Breast epithelium (tissue), 4 donors: ENCODE measurements at regions not wholly inside any gene's neighbourhood (a gene's known extent, or its start where the extent isn't known, plus 50 kb on each side); places are given as distances from the start of the nearest gene placed in this dataset.

Experiments used
- DNase-seq, 2 donors: peaks; one replicate each; pipeline ENCODE4 v3.0.0-alpha.2; 2019; ENCODE audit warnings: low spot score in 2 of 2
- H3K27ac ChIP-seq, 2 donors: fragments of 200-600 bp; sonication (generic) in 1 of 2; one replicate each; pipeline ENCODE4 v1.5.1; 2016 to 2019; ENCODE audit warnings: mild to moderate bottlenecking in 1 of 2
- H3K27me3 ChIP-seq, 2 donors: fragments of 200-600 bp; sonication (generic) in 1 of 2; one replicate each; pipeline versions ENCODE4 v1.5.1 to v1.6.0; 2017 to 2019; ENCODE audit warnings: control low read depth in 1 of 2, mild to moderate bottlenecking in 1 of 2
- H3K36me3 ChIP-seq: fragments of 200-600 bp; one replicate; pipeline ENCODE4 v1.5.1; 2019
- H3K4me1 ChIP-seq, 2 donors: fragments of 200-600 bp; sonication (generic); one replicate each; pipeline ENCODE4 v1.5.1; 2016 to 2019; ENCODE audit warnings: control low read depth in 1 of 2
- H3K4me3 ChIP-seq, 3 donors: fragments of 200-600 bp; sonication (generic); 1 replicate in 2 of 3; 2 replicates in 1 of 3; pipeline ENCODE4 v1.5.1; 2016 to 2019; ENCODE audit warnings: mild to moderate bottlenecking in 3 of 3, moderate library complexity in 2 of 3
- H3K9me3 ChIP-seq, 2 donors: fragments of 200-600 bp; sonication (generic) in 1 of 2; one replicate each; pipeline ENCODE4 v1.5.1; 2016 to 2019; ENCODE audit warnings: control low read depth in 1 of 2
- CTCF ChIP-seq, 3 donors: fragments of 450-650 bp; IDR thresholded peaks; one replicate each; pipeline ENCODE4 v1.5.1; 2016 to 2017; ENCODE audit warnings: antibody characterized with exemption in 3 of 3, mild to moderate bottlenecking in 3 of 3, moderate library complexity in 3 of 3
- POLR2A ChIP-seq: fragments of 450-650 bp; IDR thresholded peaks from one replicate; pipeline ENCODE4 v1.6.1; 2016; ENCODE audit warnings: antibody characterized with exemption, mild to moderate bottlenecking, moderate library complexity
- POLR2AphosphoS5 ChIP-seq, 3 donors: sonication (generic); formaldehyde crosslinking; IDR thresholded peaks; one replicate each; pipeline ENCODE4 v1.6.1; 2017; ENCODE audit warnings: antibody characterized with exemption in 3 of 3
- intact Hi-C: fragments of 100-400 bp; cut with DNase I; formaldehyde crosslinking; loops from one replicate; pipeline ENCODE4 v1.15.1; 2023; ENCODE audit warnings: low total_unique reads

GRCh38 chr4:134665429-134665828 lies 463.8 kb upstream of the PABPC4L start:
- Histone ChIP-seq H3K36me3 (no peaks in the 10 kb centered on the region), H3K27me3 (no peaks in the 10 kb centered on the region), H3K4me1 (no peaks in the 10 kb centered on the region), H3K4me3 (no peak overlapping the region), H3K9me3 (peaks cover 0 to 3% of the 10 kb centered on the region in 2 donors), H3K27ac (no peak overlapping the region)
- TF ChIP-seq CTCF (IDR thresholded peaks at IDR 0.05): no peak
- no peak for TF ChIP-seq POLR2AphosphoS5 (IDR thresholded peaks at IDR 0.05)
- no peak for TF ChIP-seq POLR2A
- DNase-seq: no peak
- intact Hi-C loops: no loop called here

DNA sequence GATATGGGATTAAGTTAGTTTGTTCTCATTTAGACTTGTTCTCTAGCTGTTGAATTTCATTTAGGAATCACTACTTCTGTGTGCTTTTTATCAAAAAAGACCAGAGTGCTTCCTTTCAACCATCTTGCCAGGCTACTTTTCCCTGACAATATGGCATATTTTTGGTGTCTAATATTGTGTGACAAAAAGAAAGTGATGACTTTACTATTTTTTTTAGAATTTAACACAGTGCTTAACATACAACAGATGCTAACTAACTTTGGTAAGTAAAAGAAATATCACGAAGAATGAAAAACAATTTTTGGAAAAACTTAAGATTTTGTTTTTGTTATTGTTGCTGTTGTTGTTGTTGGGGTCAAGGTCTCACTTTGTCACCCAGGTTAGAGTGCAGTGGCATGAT lies 462.2 kb upstream of the PABPC4L start:
- TF ChIP-seq POLR2A: no peak
- TF ChIP-seq CTCF (IDR thresholded peaks at IDR 0.05): no peak
- TF ChIP-seq POLR2AphosphoS5 (IDR thresholded peaks at IDR 0.05): no peak
- Histone ChIP-seq H3K36me3 (no peaks in the 10 kb centered on the region), H3K27me3 (no peaks in the 10 kb centered on the region), H3K4me3 (no peak overlapping the region), H3K9me3 (peaks cover 0 to 3% of the 10 kb centered on the region in 2 donors), H3K4me1 (no peaks in the 10 kb centered on the region), H3K27ac (no peak overlapping the region)
- DNase-seq: no peak
- intact Hi-C loops: no loop called here

DNA sequence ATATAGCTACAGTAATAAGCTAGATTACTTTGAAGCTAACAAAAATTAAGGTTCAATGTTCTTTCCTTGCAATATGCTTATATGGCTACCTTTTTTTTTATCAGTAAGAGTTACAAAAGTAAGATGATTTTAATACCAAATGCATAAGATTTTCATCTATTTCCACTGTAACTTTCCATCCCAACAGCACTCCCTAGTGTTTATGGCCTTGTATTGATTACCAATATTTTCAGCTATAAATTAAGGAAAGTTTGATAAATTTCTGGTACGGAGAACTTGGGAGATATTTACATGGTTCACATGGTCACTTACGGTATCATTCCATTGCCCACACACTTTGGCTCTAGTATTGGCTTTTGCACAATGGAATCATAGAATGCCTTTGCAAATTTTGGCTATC lies 448.9 kb upstream of the PABPC4L start:
- no peaks in the 10 kb centered on the region for H3K27me3 ChIP-seq
- H3K4me1 ChIP-seq: no peaks in the 10 kb centered on the region
- no peak for DNase-seq
- no peak overlapping the region for H3K4me3 ChIP-seq
- H3K27ac ChIP-seq: no peak overlapping the region
- TF ChIP-seq POLR2A (no peak), POLR2AphosphoS5 (IDR thresholded peaks at IDR 0.05) (no peak), CTCF (IDR thresholded peaks at IDR 0.05) (no peak)
- intact Hi-C loops: no loop called here
- no peaks in the 10 kb centered on the region for H3K9me3 ChIP-seq
- no peaks in the 10 kb centered on the region for H3K36me3 ChIP-seq

- DNase-seq: no peak
- no peaks in the 10 kb centered on the region for H3K36me3 ChIP-seq
- no peak overlapping the region for H3K4me3 ChIP-seq
- intact Hi-C loops: no loop called here
- no peaks in the 10 kb centered on the region for H3K27me3 ChIP-seq
- no peaks in the 10 kb centered on the region for H3K4me1 ChIP-seq
- H3K27ac ChIP-seq: no peak overlapping the region
- no peak for TF ChIP-seq CTCF (IDR thresholded peaks at IDR 0.05)
- TF ChIP-seq POLR2A: no peak
- TF ChIP-seq POLR2AphosphoS5 (IDR thresholded peaks at IDR 0.05): no peak
- H3K9me3 ChIP-seq: no peaks in the 10 kb centered on the region
These were observed 444.2 kb upstream of the PABPC4L start for GRCh38 chr4:134645778-134646177.

- intact Hi-C loops: no loop called here
- no peak overlapping the region for H3K4me3 ChIP-seq
- no peaks in the 10 kb centered on the region for H3K4me1 ChIP-seq
- TF ChIP-seq POLR2AphosphoS5 (IDR thresholded peaks at IDR 0.05) (no peak), CTCF (IDR thresholded peaks at IDR 0.05) (no peak), POLR2A (no peak)
- H3K9me3 ChIP-seq: no peaks in the 10 kb centered on the region
- H3K27ac ChIP-seq: no peak overlapping the region
- H3K36me3 ChIP-seq: no peaks in the 10 kb centered on the region
- DNase-seq: no peak
- H3K27me3 ChIP-seq: no peaks in the 10 kb centered on the region
These were observed 434.9 kb upstream of the PABPC4L start for GRCh38 chr4:134636338-134637051.
